ENCODE measurements at regions not wholly inside any gene's neighbourhood (a gene's known extent, or its start where the extent isn't known, plus 50 kb on each side); places are given as distances from the start of the nearest gene placed in this dataset.

DNA sequence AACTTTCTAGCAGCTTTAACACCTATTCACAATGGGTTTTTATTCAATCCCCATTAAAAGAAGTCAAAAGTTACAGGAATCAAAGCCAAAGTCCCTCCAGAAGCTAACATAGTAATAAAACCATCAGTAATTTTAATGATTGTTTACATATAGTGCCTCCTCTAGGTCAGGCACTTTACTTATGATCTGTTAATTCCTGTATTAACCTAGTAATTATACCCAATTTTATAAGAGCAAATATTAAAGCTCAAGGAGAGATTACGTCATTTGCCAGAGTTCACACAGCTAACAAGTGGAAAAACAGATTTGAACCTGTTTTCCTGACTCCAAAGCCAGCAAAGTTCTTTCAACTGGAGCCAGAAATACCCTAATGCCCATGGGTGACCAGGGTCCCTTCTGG, 112.9 kb upstream of the F3 start:
- H4K20me1 ChIP-seq (ENCODE audit: insufficient read depth, low read length, poor library complexity, severe bottlenecking): no peaks in the 10 kb centered on the region
- no peak for TF ChIP-seq EZH2phosphoT487 (IDR thresholded peaks at IDR 0.05; ENCODE audit: borderline replicate concordance)
- TF ChIP-seq, protein P1, sequence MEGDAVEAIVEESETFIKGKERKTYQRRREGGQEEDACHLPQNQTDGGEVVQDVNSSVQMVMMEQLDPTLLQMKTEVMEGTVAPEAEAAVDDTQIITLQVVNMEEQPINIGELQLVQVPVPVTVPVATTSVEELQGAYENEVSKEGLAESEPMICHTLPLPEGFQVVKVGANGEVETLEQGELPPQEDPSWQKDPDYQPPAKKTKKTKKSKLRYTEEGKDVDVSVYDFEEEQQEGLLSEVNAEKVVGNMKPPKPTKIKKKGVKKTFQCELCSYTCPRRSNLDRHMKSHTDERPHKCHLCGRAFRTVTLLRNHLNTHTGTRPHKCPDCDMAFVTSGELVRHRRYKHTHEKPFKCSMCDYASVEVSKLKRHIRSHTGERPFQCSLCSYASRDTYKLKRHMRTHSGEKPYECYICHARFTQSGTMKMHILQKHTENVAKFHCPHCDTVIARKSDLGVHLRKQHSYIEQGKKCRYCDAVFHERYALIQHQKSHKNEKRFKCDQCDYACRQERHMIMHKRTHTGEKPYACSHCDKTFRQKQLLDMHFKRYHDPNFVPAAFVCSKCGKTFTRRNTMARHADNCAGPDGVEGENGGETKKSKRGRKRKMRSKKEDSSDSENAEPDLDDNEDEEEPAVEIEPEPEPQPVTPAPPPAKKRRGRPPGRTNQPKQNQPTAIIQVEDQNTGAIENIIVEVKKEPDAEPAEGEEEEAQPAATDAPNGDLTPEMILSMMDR (conservative IDR thresholded peaks at IDR 0.05; ENCODE audit: low read length): no peak
- peaks cover 6% of the 10 kb centered on the region for H3K4me1 ChIP-seq (ENCODE audit: insufficient read depth, low read length, poor library complexity, severe bottlenecking)
- H2AFZ ChIP-seq (ENCODE audit: low read length): no peak overlapping the region
- no peaks in the 10 kb centered on the region for H3K27me3 ChIP-seq (ENCODE audit: insufficient read depth, low read length, poor library complexity, severe bottlenecking)
- no peaks in the 10 kb centered on the region for H3K9me2 ChIP-seq (replicated peaks; ENCODE audit: low read depth, low read length)
- H3K36me3 ChIP-seq (ENCODE audit: insufficient read depth, low read length): no peaks in the 10 kb centered on the region
- H3K9me3 ChIP-seq (ENCODE audit: insufficient read depth, low read depth, low read length): no peaks in the 10 kb centered on the region
- no peak overlapping the region for H3K9ac ChIP-seq (ENCODE audit: low read depth, low read length, poor library complexity, severe bottlenecking)
- H3K79me2 ChIP-seq (ENCODE audit: insufficient read depth, low read length): no peaks in the 10 kb centered on the region
- H3F3A ChIP-seq (ENCODE audit: low read depth): no peaks in the 10 kb centered on the region
- H3K4me2 ChIP-seq (ENCODE audit: low read depth, low read length, poor library complexity, severe bottlenecking): no peak overlapping the region
- no peak overlapping the region for H3K4me3 ChIP-seq (ENCODE audit: low read length, poor library complexity, severe bottlenecking)

DNA sequence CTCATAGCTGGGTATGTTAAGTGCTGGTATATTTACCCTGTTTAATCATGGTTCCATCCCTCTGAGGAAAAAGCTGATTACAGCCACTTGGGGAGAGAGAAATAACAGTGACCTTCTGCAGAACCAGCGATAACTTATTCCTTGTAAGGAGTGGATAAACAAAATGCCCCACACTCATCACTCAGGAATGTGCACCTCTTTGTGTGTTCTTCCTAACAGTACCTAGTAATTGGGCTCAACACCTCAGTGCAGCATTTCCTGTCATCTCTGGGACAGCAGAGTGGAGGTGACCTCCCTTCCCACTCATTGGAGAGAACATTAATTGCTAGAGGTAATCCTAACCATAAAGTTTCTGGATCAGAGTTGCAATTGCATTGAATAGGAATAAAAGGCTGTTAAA, 112.5 kb upstream of the F3 start:
- no peaks in the 10 kb centered on the region for H3K9me2 ChIP-seq (replicated peaks; ENCODE audit: low read depth, low read length)
- no peak overlapping the region for H3K9ac ChIP-seq (ENCODE audit: low read depth, low read length, poor library complexity, severe bottlenecking)
- no peaks in the 10 kb centered on the region for H3F3A ChIP-seq (ENCODE audit: low read depth)
- TF ChIP-seq, protein P1 (conservative IDR thresholded peaks at IDR 0.05; ENCODE audit: low read length): no peak
- no peak for TF ChIP-seq EZH2phosphoT487 (IDR thresholded peaks at IDR 0.05; ENCODE audit: borderline replicate concordance)
- H3K27me3 ChIP-seq (ENCODE audit: insufficient read depth, low read length, poor library complexity, severe bottlenecking): no peaks in the 10 kb centered on the region
- H3K4me1 ChIP-seq (ENCODE audit: insufficient read depth, low read length, poor library complexity, severe bottlenecking): peaks cover 6% of the 10 kb centered on the region
- H3K9me3 ChIP-seq (ENCODE audit: insufficient read depth, low read depth, low read length): no peaks in the 10 kb centered on the region
- no peaks in the 10 kb centered on the region for H3K79me2 ChIP-seq (ENCODE audit: insufficient read depth, low read length)
- no peaks in the 10 kb centered on the region for H4K20me1 ChIP-seq (ENCODE audit: insufficient read depth, low read length, poor library complexity, severe bottlenecking)
- H3K4me3 ChIP-seq (ENCODE audit: low read length, poor library complexity, severe bottlenecking): no peak overlapping the region
- H3K36me3 ChIP-seq (ENCODE audit: insufficient read depth, low read length): no peaks in the 10 kb centered on the region
- no peak overlapping the region for H2AFZ ChIP-seq (ENCODE audit: low read length)
- H3K4me2 ChIP-seq (ENCODE audit: low read depth, low read length, poor library complexity, severe bottlenecking): no peak overlapping the region

DNA sequence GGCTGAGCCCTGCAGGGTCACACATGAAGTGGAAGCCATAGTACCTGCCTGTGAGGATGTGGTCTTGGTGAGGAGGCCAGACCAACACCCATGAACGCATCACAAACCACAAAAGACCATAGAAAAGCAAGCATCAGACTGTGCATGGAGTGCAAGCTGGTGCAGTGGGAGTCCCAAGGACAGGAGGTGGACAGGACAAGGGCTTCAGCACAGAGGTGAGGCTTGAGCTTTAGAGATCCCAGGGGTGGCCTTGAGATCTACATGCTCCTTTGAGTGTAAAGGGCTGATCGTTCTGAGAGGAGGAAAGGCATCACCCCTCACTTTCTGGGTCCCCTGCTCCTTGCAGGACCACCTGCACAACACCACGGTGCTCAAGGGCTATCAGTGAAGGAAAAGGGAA, 111.9 kb upstream of the F3 start:
- Histone ChIP-seq H3K4me3 (ENCODE audit: low read length, poor library complexity, severe bottlenecking) (no peak overlapping the region), H3K79me2 (ENCODE audit: insufficient read depth, low read length) (no peaks in the 10 kb centered on the region), H3F3A (ENCODE audit: low read depth) (no peaks in the 10 kb centered on the region), H3K9me2 (replicated peaks; ENCODE audit: low read depth, low read length) (no peaks in the 10 kb centered on the region), H3K4me1 (ENCODE audit: insufficient read depth, low read length, poor library complexity, severe bottlenecking) (peaks cover 6% of the 10 kb centered on the region), H3K36me3 (ENCODE audit: insufficient read depth, low read length) (no peaks in the 10 kb centered on the region), H3K27me3 (ENCODE audit: insufficient read depth, low read length, poor library complexity, severe bottlenecking) (no peaks in the 10 kb centered on the region), H3K4me2 (ENCODE audit: low read depth, low read length, poor library complexity, severe bottlenecking) (no peak overlapping the region), H4K20me1 (ENCODE audit: insufficient read depth, low read length, poor library complexity, severe bottlenecking) (no peaks in the 10 kb centered on the region), H3K9me3 (ENCODE audit: insufficient read depth, low read depth, low read length) (no peaks in the 10 kb centered on the region), H2AFZ (ENCODE audit: low read length) (no peak overlapping the region), H3K9ac (ENCODE audit: low read depth, low read length, poor library complexity, severe bottlenecking) (no peak overlapping the region)
- no peak for TF ChIP-seq EZH2phosphoT487 (IDR thresholded peaks at IDR 0.05; ENCODE audit: borderline replicate concordance)
- TF ChIP-seq, protein P1 (conservative IDR thresholded peaks at IDR 0.05; ENCODE audit: low read length): no peak
